GM21390 (cell line): ENCODE measurements at regions not wholly inside any gene's neighbourhood (a gene's known extent, or its start where the extent isn't known, plus 50 kb on each side); places are given as distances from the start of the nearest gene placed in this dataset.
"Not testable (repeated sequence)": the region's sequence is repeated elsewhere in the genome, so short reads cannot be mapped to it uniquely, and the experiment has no call there.

Source experiments
- ATAC-seq: cut with Tn5 transposase; IDR thresholded peaks from one replicate; pipeline ENCODE4 v1.9.1; 2021; ENCODE audit not compliant: unreplicated experiment

DNA sequence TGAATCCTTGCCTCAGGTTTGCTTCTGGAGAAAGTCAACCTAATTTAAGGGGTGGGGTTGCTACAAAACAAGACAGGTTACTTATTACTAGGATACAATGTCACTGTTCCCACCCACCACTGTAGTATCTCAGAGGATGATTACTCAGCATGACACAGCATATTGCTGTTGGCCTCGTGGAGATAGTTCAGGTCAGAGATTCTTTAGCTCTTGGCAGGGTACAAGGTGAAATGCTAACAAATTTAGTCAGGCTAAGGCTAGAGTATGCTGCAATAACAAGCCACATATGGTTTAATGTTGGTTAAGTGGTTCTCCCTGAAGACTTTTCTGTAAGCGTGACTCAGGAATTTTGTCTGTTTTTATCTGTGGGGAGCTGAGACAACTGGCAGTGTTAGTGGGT, 161.8 kb downstream of the EDEM1 start:
- no peak for ATAC-seq

DNA sequence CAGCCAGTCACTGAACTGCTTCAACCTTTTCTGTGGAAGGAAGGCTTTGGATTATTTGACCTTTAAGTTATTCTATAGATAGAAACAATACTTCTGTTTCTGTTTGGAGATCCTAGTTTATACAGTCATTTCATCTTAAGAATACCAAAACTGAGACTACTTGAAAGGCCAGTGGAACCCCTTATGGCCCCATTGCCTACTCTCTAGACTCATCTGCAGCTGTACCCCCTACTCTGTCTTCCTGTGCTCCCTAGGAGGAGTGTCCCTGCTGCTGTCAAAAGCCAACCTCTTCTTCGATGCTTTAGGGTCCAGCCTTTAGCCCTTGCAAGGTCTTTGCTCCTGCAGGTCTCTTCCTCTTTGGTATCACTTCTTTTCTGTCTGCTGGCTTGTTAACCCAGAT, 169.6 kb downstream of the EDEM1 start:
- ATAC-seq = no peak

DNA sequence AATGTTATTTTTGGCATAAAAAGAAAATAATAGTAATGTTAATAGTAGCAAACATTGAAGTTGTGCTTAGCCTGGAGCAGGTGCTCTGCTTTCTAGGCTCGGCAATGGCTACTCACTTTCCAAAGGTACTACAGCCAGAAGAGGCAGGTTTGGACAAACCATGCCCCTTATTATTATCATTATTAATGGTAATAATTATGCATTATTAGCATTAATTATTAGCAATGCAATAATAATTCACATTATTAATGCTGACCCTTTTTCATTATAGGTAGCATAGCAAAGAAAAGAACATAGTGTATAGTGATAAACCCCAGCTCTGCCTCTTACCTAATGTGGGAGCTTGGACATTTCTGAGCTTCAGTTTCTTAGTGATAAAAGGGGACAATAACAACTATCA, 171.4 kb downstream of the EDEM1 start:
- ATAC-seq = no peak

DNA sequence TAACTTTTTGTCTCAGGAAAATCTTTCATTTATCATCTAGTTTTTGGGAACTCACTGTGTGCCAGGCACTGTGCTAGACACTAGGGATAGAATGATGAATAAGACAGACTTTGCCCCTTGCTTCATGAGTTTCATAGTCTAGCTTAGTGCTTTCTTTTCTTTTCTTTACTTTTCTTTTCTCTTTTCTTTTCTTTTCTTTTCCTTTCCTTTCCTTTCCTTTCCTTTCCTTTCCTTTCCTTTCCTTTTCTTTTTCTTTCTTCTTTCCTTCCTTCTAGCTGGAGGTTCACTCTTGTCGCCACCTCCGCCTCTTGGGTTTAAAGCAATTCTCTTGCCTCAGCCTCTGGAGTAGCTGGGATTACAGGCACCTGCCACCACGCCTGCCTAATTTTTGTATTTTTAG, 172.9 kb downstream of the EDEM1 start:
- no peak for ATAC-seq

DNA sequence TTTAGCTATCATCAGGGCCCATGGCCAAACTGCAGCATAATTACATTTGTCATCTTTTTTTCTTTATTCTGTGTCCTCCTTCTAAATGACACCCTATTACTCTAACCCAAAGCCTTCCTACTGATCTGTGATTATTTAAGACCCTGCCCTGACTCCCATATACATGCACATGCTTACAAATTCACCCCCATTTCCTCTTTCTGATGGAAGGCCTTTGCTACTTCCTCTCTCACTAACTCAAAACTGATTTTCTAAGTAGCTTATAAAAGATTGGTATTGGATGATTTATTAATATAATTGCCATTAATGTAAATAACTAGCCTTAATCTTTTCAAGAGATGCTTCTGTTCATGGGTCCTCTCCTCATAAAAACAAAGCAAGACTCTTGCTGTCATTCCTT, 179.2 kb downstream of the EDEM1 start:
- ATAC-seq = no peak

DNA sequence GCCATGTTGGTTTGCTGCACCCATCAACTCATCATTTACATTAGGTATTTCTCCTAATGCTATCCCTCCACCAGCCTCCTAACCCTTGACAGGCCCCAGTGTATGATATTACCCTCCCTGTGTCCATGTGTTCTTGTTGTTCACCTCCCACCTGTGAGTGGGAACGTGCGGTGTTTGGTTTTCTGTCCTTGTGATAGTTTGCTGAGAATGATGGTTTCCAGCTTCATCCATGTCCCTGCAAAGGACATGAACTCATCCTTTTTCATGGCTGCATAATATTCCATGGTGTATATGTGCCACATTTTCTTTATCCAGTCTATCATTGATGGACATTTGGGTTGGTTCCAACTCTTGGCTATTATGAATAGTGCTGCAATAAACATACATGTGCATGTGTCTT, 184.0 kb downstream of the EDEM1 start:
- ATAC-seq = not testable (repeated sequence)

DNA sequence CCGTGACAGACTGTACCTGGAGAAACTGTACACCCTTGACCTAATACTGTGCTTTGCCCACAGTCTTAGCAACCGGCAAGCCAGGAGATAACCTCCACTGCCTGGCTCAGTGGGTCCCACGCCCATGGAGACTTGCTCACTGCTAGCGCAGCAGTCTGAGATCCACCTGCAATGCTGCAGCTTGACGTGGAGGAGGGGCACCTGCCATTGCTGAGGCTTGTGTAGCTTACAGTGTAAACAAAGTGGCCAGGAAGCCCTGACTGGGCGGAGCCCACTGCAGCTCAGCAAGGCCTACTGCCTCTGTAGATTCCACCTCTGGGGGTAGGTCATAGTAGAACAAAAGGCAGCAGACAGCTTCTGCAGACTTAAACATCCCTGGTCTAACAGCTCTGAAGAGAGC, 189.3 kb downstream of the EDEM1 start:
- ATAC-seq = no peak

DNA sequence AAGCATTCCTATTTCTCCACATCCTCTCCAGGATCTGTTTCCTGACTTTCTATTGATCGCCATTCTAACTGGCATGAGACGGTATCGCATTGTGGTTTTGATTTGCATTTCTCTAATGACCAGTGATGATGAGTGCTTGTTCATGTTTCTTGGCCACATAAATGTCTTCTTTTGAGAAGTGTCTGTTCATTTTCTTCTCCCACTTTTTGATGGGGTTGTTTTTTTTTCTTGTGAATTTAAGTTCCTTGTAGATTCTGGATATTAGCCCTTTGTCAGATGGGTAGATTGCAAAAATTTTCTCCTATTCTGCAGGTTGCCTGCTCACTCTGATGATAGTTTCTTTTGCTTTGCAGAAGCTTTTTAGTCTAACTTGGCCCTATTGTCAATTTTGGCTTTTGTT, 191.8 kb downstream of the EDEM1 start:
- ATAC-seq = not testable (repeated sequence)

DNA sequence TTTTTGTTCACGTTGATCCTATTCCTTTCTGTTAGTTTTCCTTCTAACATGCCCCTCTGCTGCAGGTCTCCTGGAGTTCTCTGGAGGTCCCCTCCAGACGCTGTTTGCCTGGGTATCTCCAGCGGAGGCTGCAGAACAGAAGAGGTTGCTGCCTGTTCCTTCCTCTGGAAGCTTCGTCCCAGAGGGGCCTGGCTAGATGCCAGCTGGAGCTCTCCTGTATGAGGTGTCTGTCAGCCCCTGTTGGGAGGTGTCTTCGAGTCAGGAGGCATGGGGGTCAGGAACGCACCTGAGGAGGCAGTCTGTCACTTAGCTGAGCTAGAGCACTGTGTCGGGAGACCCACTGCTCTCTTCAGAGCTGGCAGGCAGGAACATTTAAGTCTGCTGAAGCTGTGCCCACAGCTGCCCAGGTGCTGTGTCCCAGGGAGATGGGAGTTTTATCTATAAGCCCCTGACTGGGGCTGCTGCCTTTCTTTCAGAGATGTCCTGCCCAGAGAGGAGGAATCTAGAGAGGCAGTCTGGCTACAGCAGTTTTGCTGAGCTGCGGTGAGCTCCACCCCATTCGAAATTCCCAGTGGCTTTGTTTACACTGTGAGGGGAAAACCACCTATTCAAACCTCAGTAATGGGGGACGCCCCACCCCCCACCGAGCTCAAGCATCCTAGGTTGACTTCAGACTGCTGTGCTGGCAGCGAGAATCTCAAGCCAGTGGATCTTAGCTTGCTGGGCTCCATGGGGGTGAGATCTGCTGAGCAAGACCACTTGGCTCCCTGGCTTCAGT, 196.2 kb downstream of the EDEM1 start:
- ATAC-seq = not testable (repeated sequence)

DNA sequence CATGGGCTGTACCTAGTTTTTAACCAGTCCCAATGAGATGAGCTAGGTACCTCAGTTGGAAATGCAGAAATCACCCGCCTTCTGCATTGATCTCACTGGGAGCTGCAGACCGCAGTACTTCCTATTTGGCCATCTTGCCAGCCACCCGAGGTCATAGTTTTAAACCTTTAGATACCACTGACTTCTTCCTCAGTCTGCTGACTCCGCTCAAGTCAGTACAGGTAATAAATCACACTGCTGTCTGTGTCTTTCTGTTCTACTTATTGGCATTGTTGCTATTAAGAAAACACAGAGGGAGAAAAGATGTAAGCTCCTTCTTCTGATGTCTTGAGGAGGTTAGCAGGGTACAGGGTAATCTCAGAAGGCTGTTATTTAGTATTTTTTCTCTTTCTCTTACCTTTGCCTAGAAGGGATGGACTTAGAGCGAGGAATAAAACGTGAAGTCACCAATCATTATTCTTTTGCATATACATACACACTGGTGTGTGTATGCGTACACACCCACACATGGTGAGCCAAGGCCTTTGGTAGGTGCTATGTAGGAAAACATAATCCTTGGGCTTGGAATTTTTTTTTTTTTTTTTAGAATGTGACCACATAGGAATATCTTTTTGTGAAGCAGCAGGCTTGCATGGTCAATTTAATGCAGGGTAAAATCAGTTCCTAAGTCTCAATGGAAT, 197.2 kb downstream of the EDEM1 start:
- no peak for ATAC-seq

DNA sequence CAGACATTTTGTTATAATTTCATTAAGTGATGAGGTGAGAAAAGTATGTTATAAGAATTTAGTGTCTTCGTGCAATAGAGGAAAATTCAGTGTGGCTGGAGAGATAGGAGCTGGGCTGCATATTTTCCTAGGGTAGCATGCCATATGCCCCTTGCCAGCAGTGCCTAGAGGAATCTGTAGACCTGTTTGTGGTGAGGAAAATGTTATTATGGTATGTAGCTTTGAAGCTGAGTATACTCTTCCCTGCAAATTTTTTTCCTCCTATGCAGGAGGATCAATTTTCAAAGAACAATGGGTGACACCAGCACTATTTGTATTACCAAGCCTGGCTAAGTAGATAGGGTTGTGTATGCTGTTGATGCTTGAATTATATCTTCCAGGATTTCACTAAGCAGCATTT, 200.6 kb downstream of the EDEM1 start:
- ATAC-seq = no peak

DNA sequence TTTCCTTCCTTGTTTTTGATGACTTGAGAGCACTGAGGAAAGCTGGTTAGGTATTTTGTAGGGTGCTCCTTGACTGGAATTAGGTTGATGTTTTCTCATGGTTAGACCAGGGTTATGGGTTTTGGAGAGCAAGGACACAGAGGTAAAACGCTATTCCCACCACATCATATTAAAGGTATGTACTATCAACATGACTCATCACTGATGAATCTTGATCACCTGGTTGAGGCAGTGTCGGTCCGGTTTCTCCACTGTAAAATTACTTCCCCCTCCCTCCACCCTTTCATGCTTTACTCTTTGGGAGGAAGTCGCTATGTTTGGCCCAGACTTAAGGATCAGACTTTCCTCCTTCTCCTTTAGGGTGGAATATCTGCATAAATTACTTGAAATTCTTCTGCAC, 201.6 kb downstream of the EDEM1 start:
- no peak for ATAC-seq

DNA sequence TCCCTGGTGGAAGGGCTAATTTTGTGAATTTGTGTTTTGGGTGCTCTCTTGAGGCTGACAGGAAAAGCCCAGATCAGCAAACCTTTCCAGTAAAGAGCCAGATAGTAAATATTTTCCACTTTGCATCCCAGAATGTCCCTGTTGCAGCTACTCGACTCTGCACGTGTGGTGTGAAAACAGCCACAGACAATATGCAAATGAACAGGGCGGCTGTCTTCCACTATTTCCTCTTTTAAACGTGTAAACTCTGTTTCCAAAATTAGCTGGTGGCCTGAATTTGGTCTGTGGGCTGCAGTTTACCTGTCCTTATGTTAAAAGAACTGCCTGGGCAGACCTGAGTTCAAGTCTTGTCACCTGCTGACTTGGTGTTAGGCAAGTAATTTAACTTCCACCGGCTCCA, 202.7 kb downstream of the EDEM1 start:
- peak; percentile 55 for ATAC-seq

DNA sequence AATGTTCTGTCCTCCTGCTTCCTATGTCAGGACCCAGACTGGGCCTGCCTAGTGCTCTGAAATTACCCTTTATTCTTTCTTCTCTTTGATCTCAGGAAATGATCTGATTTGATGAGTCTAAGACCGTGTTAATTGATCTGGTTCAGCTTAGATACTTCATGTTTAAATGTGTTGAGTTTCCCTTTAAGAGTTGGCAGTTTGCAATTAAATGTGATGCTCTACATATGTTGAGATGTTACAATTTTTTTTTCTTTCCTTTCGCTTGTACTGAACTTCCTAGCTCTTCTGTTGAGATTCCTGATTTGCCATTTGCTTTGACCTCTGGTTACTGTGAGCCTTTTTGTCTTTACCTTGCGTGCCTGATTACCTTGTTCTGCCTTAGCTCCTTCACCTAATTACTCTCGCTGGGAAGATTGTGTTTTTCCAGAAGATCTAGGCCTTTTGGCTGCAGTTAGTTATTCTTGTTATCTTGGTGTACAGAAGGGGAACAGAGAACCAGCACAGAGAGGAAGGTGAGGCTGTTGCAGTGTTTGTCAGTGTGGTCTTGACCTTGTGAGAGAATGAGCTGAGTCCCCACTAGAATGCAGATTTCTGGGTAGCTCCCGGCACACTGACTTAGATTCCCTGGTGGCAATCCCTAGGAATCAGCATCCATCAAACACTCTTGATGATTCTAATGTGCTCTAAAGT, 203.6 kb downstream of the EDEM1 start:
- ATAC-seq = no peak

DNA sequence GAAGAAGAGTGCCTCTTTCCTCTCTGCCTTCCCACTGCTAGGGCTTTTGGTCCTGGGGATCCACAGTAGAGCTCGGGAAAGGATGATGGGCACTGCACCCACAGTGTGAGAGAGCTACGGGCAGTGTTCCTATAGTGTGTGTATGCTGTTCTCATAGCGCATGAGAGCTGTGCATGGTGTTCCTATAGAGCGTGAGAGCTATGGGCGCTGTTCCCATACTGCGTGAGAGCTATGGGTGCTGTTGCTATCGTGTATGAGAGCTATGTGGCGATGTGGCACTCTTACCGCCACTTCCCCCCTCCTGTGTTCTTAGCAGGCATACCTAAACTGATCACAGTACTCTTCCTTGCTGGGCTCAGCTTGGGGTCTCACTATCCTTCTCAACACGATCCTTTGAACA, 213.5 kb downstream of the EDEM1 start:
- no peak for ATAC-seq

DNA sequence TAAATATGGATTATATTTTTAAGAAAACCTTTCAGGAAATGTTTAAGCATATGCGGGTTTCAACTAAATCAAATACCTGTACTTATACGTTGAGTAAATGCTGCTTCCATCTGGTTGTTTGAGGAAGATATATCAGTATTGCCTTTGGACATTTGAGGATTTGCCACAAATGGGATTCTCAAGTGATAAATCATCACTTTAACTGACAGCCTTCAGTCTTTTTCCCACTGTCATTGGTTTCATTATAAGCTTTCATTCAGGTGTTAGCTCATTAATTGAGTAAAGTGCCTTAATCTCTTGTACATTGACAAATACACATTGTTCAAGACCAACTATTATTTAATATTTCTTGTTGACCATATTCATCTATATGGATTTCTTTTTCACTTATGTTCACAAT, 217.2 kb downstream of the EDEM1 start:
- ATAC-seq = no peak

DNA sequence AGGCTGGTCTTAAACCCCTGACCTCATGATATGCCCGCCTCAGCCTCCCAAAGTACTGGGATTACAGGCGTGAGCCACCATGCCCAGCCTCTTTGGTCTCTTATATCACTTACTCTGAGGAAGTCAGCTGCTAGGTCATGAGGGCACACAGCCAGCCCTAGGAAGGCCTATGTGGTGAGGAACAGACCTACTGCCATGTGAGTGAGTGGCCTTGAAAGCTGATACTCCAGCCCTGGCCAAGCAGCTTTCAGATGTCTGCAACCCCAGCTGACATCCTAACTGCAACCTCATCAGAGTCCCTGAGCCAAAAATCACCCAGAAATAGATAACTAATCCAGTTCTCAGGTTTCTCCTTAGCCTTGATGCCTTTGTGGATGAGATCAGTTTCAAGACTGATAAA, 224.3 kb downstream of the EDEM1 start:
- no peak for ATAC-seq

DNA sequence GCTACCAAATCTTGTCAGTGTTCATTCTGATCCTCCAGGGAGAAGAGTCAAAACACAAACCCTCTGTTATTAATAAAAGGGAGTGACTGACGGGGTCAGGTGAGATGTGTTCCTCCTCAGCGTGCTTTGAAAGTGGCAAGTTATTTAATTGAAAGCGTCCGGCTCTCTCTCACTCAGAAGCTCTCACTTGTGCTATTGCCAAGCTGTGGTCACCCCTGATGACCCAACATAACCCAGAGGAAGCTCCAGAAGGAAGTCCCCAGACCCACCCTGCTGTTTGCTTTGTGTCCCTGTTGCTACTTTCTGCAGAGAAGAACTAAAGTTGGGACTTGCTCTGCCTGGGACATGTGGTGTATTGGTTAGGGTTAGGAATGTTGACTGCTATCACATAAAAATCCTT, 235.6 kb downstream of the EDEM1 start:
- ATAC-seq = no peak

DNA sequence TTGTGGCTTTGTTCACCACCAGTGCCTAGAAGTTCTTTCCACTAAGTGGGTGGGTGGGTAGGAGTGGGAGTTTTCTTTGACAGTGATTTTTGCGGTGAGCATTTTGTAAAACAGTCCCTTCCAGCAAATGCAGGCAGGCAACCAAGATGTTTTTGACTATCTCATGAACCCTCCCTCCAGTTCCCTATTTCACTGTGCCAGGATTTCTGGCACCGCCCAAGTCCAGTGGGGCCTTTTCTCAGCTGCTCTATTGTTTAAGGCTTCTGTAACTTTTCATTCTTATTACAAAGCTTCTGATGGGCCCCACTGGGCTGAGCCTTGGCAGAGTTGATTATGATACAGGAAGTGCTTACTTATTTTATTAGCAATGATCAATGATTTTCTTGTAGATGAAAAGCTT, 236.0 kb downstream of the EDEM1 start:
- ATAC-seq = no peak

DNA sequence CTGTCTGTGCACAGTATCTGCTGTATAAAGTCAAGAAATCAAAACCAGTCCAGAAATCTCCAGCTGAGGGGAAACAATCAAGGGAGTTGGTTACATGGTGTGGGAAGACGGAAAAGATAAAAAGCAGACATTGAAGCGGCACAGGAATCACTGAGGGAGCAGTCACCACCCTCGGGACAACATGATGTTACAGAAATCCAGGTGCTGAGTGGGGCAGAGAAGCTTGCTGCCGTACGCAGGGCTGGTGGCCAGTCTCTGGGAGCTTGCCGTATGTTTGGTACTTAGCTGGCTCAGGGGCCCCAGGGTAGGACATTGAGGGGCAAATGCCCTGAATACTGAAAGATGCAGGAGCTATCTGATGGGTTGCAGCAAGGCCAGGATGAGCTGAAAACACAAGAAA, 237.9 kb downstream of the EDEM1 start:
- no peak for ATAC-seq

DNA sequence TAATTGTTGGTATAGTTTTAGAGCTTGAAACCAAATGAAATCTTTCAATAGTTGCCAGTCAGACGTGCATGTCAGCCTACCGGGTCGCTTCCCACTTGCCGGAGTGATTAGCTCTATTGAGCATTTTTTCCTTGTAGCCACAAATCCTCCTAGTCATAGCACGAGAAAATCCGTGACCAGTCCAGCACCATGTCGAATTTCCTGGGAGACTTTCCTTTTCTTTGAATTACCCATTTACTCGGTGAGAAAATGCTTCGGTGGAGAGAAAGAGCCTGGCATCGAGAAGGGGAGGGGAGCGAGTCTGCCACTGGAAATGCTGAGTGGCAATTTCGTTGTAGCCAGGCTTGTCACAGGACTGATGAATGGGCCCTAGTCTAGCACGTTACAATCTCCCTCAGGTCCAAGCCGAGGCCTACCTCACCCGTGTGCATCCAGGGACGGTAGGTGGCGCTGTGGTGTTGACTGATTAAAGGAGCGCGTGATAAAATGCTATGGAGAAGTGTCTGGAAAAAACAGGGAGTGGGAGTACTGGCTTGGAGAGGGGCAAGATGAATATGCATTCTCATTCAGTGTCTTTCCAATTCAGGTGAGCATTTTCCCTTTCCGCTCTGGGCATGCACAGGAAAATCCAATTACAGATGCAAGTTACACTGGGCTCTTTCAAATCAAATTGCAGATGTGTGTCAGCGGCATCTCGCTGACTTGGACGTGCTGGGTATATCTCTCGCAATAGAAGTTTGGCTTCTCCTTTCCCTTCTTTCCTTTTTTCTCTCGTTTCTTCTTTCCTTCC, 238.8 kb downstream of the EDEM1 start:
- ATAC-seq = peak; percentile 45
